ENCODE measurements at regions not wholly inside any gene's neighbourhood (a gene's known extent, or its start where the extent isn't known, plus 50 kb on each side); places are given as distances from the start of the nearest gene placed in this dataset.

DNA sequence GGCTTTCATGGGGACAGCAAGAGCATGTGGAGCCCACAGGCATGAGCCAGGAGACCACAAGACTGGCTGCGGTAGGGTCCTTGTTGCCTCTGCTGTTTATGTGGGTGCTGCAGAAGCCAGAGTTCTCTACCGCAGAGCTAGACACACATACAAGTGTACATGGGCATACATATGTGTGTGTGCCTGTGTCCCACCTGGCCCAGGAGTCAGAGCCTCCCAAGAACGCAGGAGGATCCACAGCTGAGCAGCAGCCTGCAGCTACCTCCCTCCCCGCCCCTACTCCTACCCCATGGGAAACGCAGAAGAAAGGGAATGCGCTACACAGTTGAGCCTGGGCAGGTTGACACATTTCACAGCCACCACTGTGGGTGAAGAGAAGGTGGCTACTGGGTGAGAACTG, 438.1 kb upstream of the SMIM21 start:
- TF ChIP-seq, protein P1, sequence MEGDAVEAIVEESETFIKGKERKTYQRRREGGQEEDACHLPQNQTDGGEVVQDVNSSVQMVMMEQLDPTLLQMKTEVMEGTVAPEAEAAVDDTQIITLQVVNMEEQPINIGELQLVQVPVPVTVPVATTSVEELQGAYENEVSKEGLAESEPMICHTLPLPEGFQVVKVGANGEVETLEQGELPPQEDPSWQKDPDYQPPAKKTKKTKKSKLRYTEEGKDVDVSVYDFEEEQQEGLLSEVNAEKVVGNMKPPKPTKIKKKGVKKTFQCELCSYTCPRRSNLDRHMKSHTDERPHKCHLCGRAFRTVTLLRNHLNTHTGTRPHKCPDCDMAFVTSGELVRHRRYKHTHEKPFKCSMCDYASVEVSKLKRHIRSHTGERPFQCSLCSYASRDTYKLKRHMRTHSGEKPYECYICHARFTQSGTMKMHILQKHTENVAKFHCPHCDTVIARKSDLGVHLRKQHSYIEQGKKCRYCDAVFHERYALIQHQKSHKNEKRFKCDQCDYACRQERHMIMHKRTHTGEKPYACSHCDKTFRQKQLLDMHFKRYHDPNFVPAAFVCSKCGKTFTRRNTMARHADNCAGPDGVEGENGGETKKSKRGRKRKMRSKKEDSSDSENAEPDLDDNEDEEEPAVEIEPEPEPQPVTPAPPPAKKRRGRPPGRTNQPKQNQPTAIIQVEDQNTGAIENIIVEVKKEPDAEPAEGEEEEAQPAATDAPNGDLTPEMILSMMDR (IDR thresholded peaks at IDR 0.05) = no peak
- TF ChIP-seq POLR2AphosphoS5 (IDR thresholded peaks at IDR 0.05) = no peak
- TF ChIP-seq POLR2A (IDR thresholded peaks at IDR 0.05) = no peak

All from suprapubic skin (tissue), 4 donors.